DOHH2 (cell line): ENCODE measurements at regions not wholly inside any gene's neighbourhood (a gene's known extent, or its start where the extent isn't known, plus 50 kb on each side); places are given as distances from the start of the nearest gene placed in this dataset.
"Not testable (repeated sequence)": the region's sequence is repeated elsewhere in the genome, so short reads cannot be mapped to it uniquely, and the experiment has no call there.

Experiments used
- H3F3A ChIP-seq: fragments of 200-600 bp; sonication (generic), shearing (Covaris generic); 2 replicates; pipeline ENCODE4 v1.6.0; 2016; ENCODE audit warnings: antibody characterized with exemption, mild to moderate bottlenecking; ENCODE audit not compliant: control insufficient read depth, insufficient read depth
- H3K27ac ChIP-seq: fragments of 200-600 bp; sonication (generic); 2 replicates; pipeline ENCODE4 v1.5.1; 2014; ENCODE audit warnings: low read depth, mild to moderate bottlenecking, low read length, moderate library complexity
- H3K27me3 ChIP-seq: fragments of 200-600 bp; sonication (generic); 2 replicates; pipeline ENCODE4 v1.6.1; 2014; ENCODE audit warnings: mild to moderate bottlenecking, low read length, mixed read lengths; ENCODE audit not compliant: control insufficient read depth
- H3K36me3 ChIP-seq: fragments of 200-600 bp; sonication (generic); 2 replicates; pipeline ENCODE4 v1.6.1; 2014; ENCODE audit warnings: mild to moderate bottlenecking, low read length, moderate library complexity, mixed read lengths; ENCODE audit not compliant: control insufficient read depth
- H3K4me1 ChIP-seq: fragments of 200-600 bp; sonication (generic); 2 replicates; pipeline ENCODE4 v1.6.1; 2014; ENCODE audit warnings: mild to moderate bottlenecking, low read length, mixed read lengths; ENCODE audit not compliant: control insufficient read depth
- H3K4me2 ChIP-seq: fragments of 200-600 bp; sonication (generic); 2 replicates; pipeline ENCODE4 v1.6.0; 2014; ENCODE audit warnings: mild to moderate bottlenecking, low read length, moderate library complexity
- H3K4me3 ChIP-seq: fragments of 200-600 bp; sonication (generic); 2 replicates; pipeline ENCODE4 v1.5.1; 2014; ENCODE audit warnings: mild to moderate bottlenecking, low read length, mixed read lengths
- H3K79me2 ChIP-seq: fragments of 200-600 bp; sonication (generic); 2 replicates; pipeline ENCODE4 v1.6.1; 2014; ENCODE audit warnings: mild to moderate bottlenecking, low read length, mixed read lengths; ENCODE audit not compliant: control insufficient read depth
- H3K9me2 ChIP-seq: fragments of 200-600 bp; sonication (generic); replicated peaks from 2 replicates; pipeline ENCODE4 v1.6.1; 2014; ENCODE audit warnings: mild to moderate bottlenecking, low read length, mixed read lengths; ENCODE audit not compliant: control insufficient read depth
- H3K9me3 ChIP-seq: fragments of 200-600 bp; sonication (generic); 2 replicates; pipeline ENCODE4 v1.6.1; 2014; ENCODE audit warnings: antibody characterized with exemption, low read length, mixed read lengths; ENCODE audit not compliant: control insufficient read depth, insufficient read depth
- H4K20me1 ChIP-seq: fragments of 200-600 bp; sonication (generic); 2 replicates; pipeline ENCODE4 v1.6.0; 2014; ENCODE audit warnings: low read depth, mild to moderate bottlenecking, antibody characterized with exemption, low read length, moderate library complexity; ENCODE audit not compliant: control insufficient read depth, insufficient read depth
- CTCF ChIP-seq: fragments of 200-600 bp; sonication (generic); IDR thresholded peaks from one replicate; pipeline ENCODE4 v1.5.1; 2014; ENCODE audit warnings: antibody characterized with exemption, mild to moderate bottlenecking, low read depth, low read length; ENCODE audit not compliant: poor library complexity, severe bottlenecking
- EZH2phosphoT487 ChIP-seq: fragments of 200-600 bp; sonication (generic); IDR thresholded peaks from 2 replicates; pipeline ENCODE4 v1.6.1; 2017; ENCODE audit warnings: borderline replicate concordance, mild to moderate bottlenecking, antibody characterized with exemption, low read length, moderate library complexity, mixed read lengths

GRCh38 chr3:80334534-80334933, 566.7 kb upstream of the ROBO1 start:
- no peak for TF ChIP-seq CTCF
- no peak for TF ChIP-seq EZH2phosphoT487
- H3K27me3 ChIP-seq = no peaks in the 10 kb centered on the region
- no peaks in the 10 kb centered on the region for H4K20me1 ChIP-seq
- no peaks in the 10 kb centered on the region; the same call in 1 of the 2 replicates for H3K9me3 ChIP-seq
- H3K4me1 ChIP-seq = no peaks in the 10 kb centered on the region
- no peaks in the 10 kb centered on the region for H3K36me3 ChIP-seq
- no peak overlapping the region for H3K4me3 ChIP-seq
- H3K27ac ChIP-seq = no peak overlapping the region
- H3K4me2 ChIP-seq = no peak overlapping the region
- H3K79me2 ChIP-seq = no peaks in the 10 kb centered on the region
- no peaks in the 10 kb centered on the region for H3F3A ChIP-seq
- H3K9me2 ChIP-seq = no peaks in the 10 kb centered on the region

- Histone ChIP-seq H3K4me2 (no peak overlapping the region), H3K36me3 (no peaks in the 10 kb centered on the region), H3K27ac (no peak overlapping the region), H3K4me1 (no peaks in the 10 kb centered on the region), H3K9me3 (no peaks in the 10 kb centered on the region), H3F3A (no peaks in the 10 kb centered on the region), H3K9me2 (no peaks in the 10 kb centered on the region), H3K4me3 (no peak overlapping the region), H4K20me1 (no peaks in the 10 kb centered on the region), H3K27me3 (no peaks in the 10 kb centered on the region), H3K79me2 (no peaks in the 10 kb centered on the region)
- TF ChIP-seq CTCF = no peak
- no peak for TF ChIP-seq EZH2phosphoT487
Measured at GRCh38 chr3:80331494-80332170, 563.8 kb upstream of the ROBO1 start.

GRCh38 chr3:80314541-80314940, 546.7 kb upstream of the ROBO1 start:
- not testable (repeated sequence) for H3K36me3 ChIP-seq, H3K9me2 ChIP-seq, H3K27me3 ChIP-seq, H3K79me2 ChIP-seq, H4K20me1 ChIP-seq, H3K9me3 ChIP-seq, H3K4me2 ChIP-seq, H3K4me1 ChIP-seq, H3F3A ChIP-seq, H3K4me3 ChIP-seq, H3K27ac ChIP-seq

GRCh38 chr3:80308637-80309036, 540.8 kb upstream of the ROBO1 start:
- Histone ChIP-seq H3K4me1 (no peaks in the 10 kb centered on the region), H3K27me3 (no peaks in the 10 kb centered on the region), H3K9me3 (peaks cover 6% of the 10 kb centered on the region), H3F3A (no peaks in the 10 kb centered on the region), H3K4me3 (no peak overlapping the region), H3K79me2 (no peaks in the 10 kb centered on the region), H3K36me3 (no peaks in the 10 kb centered on the region), H4K20me1 (no peaks in the 10 kb centered on the region), H3K9me2 (no peaks in the 10 kb centered on the region), H3K27ac (no peak overlapping the region), H3K4me2 (no peak overlapping the region)
- TF ChIP-seq EZH2phosphoT487 (no peak), CTCF (no peak)
